ENCODE measurements at regions not wholly inside any gene's neighbourhood (a gene's known extent, or its start where the extent isn't known, plus 50 kb on each side); places are given as distances from the start of the nearest gene placed in this dataset.

GRCh38 chr13:74966275-74966674 lies 515.7 kb downstream of the TBC1D4 start:
- Histone ChIP-seq H3K4me1 (ENCODE audit: insufficient read depth, low read length, severe bottlenecking) (no peaks in the 10 kb centered on the region), H2AFZ (ENCODE audit: low read length) (no peak overlapping the region), H3K9ac (ENCODE audit: low read length) (no peak overlapping the region), H4K20me1 (ENCODE audit: insufficient read depth, low read length) (no peaks in the 10 kb centered on the region), H3K4me2 (ENCODE audit: low read length) (no peak overlapping the region), H3K36me3 (ENCODE audit: insufficient read depth, low read length) (no peaks in the 10 kb centered on the region), H3K4me3 (ENCODE audit: low read depth, low read length, poor library complexity, severe bottlenecking) (no peak overlapping the region), H3K27ac (ENCODE audit: low read depth, low read length, poor library complexity, severe bottlenecking) (no peak overlapping the region), H3K9me3 (ENCODE audit: low read length) (no peaks in the 10 kb centered on the region), H3F3A (ENCODE audit: insufficient read depth, low read length) (no peaks in the 10 kb centered on the region), H3K9me2 (ENCODE audit: low read depth, low read length) (no peaks in the 10 kb centered on the region), H3K79me2 (ENCODE audit: insufficient read depth, low read length) (no peaks in the 10 kb centered on the region), H3K27me3 (ENCODE audit: insufficient read depth, low read length) (no peaks in the 10 kb centered on the region)
- TF ChIP-seq EZH2 (IDR thresholded peaks at IDR 0.05; ENCODE audit: borderline replicate concordance, low read length) (no peak), CTCF (IDR thresholded peaks at IDR 0.05; ENCODE audit: low read length) (no peak)

GRCh38 chr13:74945637-74946036 lies 536.3 kb downstream of the TBC1D4 start:
- Histone ChIP-seq H3K27me3 (ENCODE audit: insufficient read depth, low read length) (no peaks in the 10 kb centered on the region), H3K9me2 (ENCODE audit: low read depth, low read length) (no peaks in the 10 kb centered on the region; the same call in 1 of the 2 replicates), H3K36me3 (ENCODE audit: insufficient read depth, low read length) (no peaks in the 10 kb centered on the region), H2AFZ (ENCODE audit: low read length) (no peak overlapping the region), H3K79me2 (ENCODE audit: insufficient read depth, low read length) (no peaks in the 10 kb centered on the region), H3K27ac (ENCODE audit: low read depth, low read length, poor library complexity, severe bottlenecking) (no peak overlapping the region), H3K9me3 (ENCODE audit: low read length) (no peaks in the 10 kb centered on the region), H3K4me3 (ENCODE audit: low read depth, low read length, poor library complexity, severe bottlenecking) (no peak overlapping the region), H3K4me1 (ENCODE audit: insufficient read depth, low read length, severe bottlenecking) (no peaks in the 10 kb centered on the region), H3K9ac (ENCODE audit: low read length) (no peak overlapping the region), H3K4me2 (ENCODE audit: low read length) (no peak overlapping the region), H4K20me1 (ENCODE audit: insufficient read depth, low read length) (no peaks in the 10 kb centered on the region), H3F3A (ENCODE audit: insufficient read depth, low read length) (no peaks in the 10 kb centered on the region)
- TF ChIP-seq CTCF (IDR thresholded peaks at IDR 0.05; ENCODE audit: low read length) (no peak), EZH2 (IDR thresholded peaks at IDR 0.05; ENCODE audit: borderline replicate concordance, low read length) (no peak)

- H3K79me2 ChIP-seq (ENCODE audit: insufficient read depth, low read length) = no peaks in the 10 kb centered on the region
- H2AFZ ChIP-seq (ENCODE audit: low read length) = no peak overlapping the region
- H3K9me3 ChIP-seq (ENCODE audit: low read length) = no peaks in the 10 kb centered on the region
- H3K27me3 ChIP-seq (ENCODE audit: insufficient read depth, low read length) = no peaks in the 10 kb centered on the region
- H3K27ac ChIP-seq (ENCODE audit: low read depth, low read length, poor library complexity, severe bottlenecking) = no peak overlapping the region
- no peaks in the 10 kb centered on the region; the same call in 1 of the 2 replicates for H3K9me2 ChIP-seq (ENCODE audit: low read depth, low read length)
- TF ChIP-seq EZH2 (IDR thresholded peaks at IDR 0.05; ENCODE audit: borderline replicate concordance, low read length) = no peak
- TF ChIP-seq CTCF (IDR thresholded peaks at IDR 0.05; ENCODE audit: low read length) = no peak
- no peaks in the 10 kb centered on the region for H4K20me1 ChIP-seq (ENCODE audit: insufficient read depth, low read length)
- no peaks in the 10 kb centered on the region for H3K4me1 ChIP-seq (ENCODE audit: insufficient read depth, low read length, severe bottlenecking)
- H3F3A ChIP-seq (ENCODE audit: insufficient read depth, low read length) = no peaks in the 10 kb centered on the region
- H3K4me3 ChIP-seq (ENCODE audit: low read depth, low read length, poor library complexity, severe bottlenecking) = no peak overlapping the region
- no peak overlapping the region for H3K9ac ChIP-seq (ENCODE audit: low read length)
- no peaks in the 10 kb centered on the region for H3K36me3 ChIP-seq (ENCODE audit: insufficient read depth, low read length)
- H3K4me2 ChIP-seq (ENCODE audit: low read length) = no peak overlapping the region
Observed at GRCh38 chr13:74931698-74932433, 550.1 kb downstream of the TBC1D4 start.

All from OCI-LY1 (cell line).